CD1c-positive myeloid dendritic cell (primary cell): ENCODE measurements at regions not wholly inside any gene's neighbourhood (a gene's known extent, or its start where the extent isn't known, plus 50 kb on each side); places are given as distances from the start of the nearest gene placed in this dataset.
"Not testable (repeated sequence)": the region's sequence is repeated elsewhere in the genome, so short reads cannot be mapped to it uniquely, and the experiment has no call there.

Source experiments
- DNase-seq: peaks from one replicate; pipeline ENCODE4 v3.0.0-alpha.2; 2016; ENCODE audit errors: extremely low spot score

GRCh38 chr5:67771221-67771620 is 444.3 kb upstream of the PIK3R1 start:
- DNase-seq = no peak

DNA sequence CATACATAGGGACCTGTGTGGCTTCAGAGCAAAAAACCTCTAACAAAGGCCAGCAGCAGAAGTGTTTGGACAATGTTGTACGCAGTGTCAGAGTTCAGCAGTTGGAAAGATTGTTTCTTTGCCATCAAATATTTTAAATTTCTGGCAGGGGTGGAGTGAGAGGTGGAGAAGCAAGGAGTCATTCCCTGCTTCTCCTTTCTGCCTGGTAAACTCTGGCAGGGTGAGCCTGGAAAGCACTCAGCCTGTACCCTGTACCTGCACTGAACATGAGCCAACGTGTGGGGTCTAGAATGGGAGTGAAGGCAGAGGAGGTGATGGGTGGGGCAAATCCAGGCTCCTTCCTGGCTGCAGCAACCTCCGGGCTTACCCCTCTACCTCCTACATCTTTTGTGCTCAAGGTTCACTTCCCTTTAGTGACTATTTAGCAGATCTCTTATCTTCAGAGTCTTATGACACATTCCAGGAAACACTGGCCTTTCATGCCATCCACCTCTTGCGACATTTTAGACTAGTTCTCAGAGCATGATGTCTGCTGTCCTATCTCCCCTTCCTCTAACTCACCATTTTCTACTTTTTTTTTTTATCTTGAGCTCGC is 445.0 kb upstream of the PIK3R1 start:
- DNase-seq = peak; percentile 71

GRCh38 chr5:67765697-67766096 is 449.9 kb upstream of the PIK3R1 start:
- no peak for DNase-seq

- DNase-seq = not testable (repeated sequence)
Observed at GRCh38 chr5:67757771-67758170, 457.8 kb upstream of the PIK3R1 start.

GRCh38 chr5:67752357-67752708 is 463.2 kb upstream of the PIK3R1 start:
- no peak for DNase-seq

GRCh38 chr5:67748165-67748690 is 467.3 kb upstream of the PIK3R1 start:
- no peak for DNase-seq

DNA sequence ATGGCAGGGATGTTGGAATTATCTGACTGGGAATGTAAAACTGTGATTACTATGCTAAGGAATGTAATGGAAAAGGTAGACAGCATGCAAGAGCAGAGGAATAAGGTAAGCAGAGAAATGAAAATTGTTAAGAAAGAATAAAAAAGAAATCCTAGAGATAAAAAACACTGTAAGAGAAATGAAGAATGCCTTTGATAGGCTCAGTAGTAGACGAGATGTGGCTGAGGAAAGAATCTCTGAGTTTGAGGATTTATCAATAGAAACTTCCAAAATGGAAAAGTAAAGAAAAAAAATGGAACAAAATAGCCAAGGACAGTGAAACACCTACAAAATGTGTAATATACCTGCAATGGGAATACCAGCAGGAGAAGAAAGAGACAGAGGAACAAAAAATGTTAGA is 468.5 kb upstream of the PIK3R1 start:
- DNase-seq = no peak

DNA sequence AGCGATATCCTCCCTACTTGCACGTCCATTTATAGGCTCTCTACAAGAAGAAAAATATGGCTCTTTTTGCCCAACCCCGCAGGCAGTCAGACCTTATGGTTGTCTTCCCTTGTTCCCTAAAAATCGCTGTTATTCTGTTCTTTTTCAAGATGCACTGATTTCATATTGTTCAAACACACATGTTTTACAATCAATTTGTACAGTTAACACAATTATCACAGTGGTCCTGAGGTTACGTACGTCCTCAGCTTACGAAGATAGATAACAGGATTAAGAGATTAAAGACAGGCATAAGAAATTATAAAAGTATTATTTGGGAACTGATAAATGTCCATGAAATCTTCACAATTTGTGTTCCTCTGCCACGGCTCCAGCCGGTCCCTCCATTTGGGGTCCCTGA is 468.9 kb upstream of the PIK3R1 start:
- not testable (repeated sequence) for DNase-seq

- no peak for DNase-seq
Observed at GRCh38 chr5:67746103-67746502, 469.5 kb upstream of the PIK3R1 start.

DNA sequence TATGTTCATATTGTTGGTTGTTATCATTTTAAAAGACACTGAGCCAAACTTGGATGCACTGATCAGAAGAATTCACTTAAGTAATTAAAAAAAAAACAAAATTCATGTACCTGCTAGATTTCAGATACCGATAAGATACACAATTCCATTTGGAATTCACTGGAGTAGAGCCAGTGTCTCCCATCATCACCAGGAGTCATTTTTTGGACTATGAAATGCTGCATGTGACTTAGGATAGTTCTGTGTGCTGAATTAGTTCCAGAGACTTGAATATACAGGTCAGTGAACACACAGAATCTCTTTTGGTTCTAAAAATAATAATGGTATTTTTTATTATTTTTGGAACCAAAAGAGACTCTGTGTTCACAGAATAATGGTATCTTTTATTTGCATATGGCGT is 482.6 kb upstream of the PIK3R1 start:
- DNase-seq = no peak

DNA sequence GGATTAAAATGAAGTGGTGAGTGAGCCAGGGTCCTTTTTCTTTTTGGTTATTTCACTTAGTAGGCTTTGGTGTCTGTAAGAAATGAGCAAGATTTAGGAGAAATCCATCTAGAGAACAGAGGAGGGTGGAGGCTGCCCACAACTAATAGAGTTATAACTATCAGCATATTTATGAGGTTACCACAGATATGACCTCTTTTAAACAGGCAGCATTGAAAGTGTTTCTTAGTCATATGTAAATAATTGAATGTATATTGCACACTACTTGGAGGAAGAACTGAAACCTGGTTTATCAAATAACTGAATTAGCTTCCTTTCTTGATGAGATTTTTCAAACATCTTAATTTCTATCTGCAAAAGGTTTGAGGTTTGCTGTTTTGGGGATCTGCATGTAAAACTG is 483.1 kb upstream of the PIK3R1 start:
- DNase-seq = no peak

GRCh38 chr5:67731886-67732285 is 483.7 kb upstream of the PIK3R1 start:
- no peak for DNase-seq

DNA sequence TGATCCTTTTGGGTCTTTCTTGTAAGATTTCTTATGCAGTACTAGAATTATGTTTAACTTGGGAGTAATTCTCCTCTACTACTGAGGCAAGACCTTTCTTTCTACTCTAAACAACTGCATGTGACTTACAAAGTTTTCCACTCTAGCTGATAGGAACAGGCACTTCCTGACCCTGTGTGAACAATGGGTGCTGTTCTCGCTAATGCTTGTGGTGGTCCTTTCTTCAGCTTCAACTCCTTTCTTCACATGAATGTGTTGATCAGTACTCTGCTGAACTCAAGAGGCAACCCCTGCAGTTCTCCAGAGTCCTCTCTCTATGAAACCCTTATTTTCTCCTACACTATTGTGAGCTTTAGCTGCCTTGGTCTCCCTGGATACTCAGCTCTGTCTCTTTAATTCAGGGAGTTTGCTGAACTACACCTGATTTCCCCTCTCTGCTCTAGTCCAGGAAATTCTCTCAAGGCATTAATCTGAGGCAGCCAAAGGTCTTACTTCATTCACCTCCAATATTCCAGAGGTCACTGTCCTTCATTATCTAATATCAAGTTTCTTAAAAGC is 484.6 kb upstream of the PIK3R1 start:
- DNase-seq = no peak

DNA sequence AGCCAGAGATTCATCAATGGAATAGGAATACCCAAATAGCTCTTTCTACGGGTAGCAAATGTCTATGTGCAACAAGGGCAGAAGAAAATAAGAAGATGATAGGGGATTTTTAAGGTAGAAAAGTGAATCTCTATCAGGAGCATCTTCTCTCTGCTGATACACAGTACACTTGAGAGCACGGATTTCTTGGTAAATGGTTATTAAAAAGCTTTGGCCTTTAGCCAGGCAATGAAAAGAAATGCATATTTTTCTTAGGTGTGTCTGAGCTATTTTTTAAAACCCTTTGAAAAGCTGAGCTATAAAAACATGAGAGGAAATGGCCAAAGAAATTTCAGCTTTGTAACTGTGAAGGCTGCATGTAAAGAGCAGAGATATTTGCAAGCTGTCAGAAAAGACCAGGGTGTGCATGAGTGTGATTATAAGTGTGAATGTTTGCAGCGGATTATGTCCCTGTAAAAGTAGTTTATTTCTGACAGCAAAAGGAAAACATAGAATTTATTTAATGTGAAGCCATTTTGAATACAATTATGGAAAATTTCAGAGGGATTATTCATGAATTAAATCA is 487.1 kb upstream of the PIK3R1 start:
- no peak for DNase-seq

- DNase-seq = no peak
Observed at GRCh38 chr5:67725604-67726003, 490.0 kb upstream of the PIK3R1 start.

DNA sequence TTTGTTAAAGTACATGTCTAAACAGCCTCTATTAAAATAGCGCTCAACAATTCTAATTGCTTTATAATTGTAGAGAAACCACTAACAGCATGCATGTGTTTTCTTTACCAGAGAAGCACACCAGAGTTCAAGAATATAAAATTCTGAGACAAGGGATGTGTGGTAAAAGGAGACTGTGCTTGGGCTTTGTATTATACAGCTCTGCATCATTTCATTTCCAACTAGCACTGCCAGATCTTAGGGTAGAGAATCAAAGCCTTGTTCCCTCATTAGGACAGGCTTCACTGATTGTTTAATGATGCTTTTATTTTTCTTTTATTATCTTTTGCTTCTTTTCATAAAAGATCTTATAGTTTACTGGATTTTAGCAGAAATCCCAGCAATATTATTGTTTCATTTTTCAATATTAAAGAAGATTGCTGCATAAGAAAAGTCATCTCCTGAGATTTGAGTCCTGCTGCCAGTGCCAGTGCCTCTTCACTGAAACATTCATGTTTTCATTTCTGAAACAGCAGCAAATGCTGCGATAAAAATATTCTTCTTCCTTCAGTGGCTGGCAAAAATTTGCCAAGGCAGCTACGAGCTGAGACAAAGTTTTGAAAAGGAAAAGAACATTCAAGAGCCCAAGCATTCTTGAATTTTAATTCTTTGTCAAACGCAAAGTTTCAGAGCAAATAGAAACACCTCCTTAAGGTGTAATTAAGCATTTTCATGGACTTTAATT is 491.0 kb upstream of the PIK3R1 start:
- no peak for DNase-seq

DNA sequence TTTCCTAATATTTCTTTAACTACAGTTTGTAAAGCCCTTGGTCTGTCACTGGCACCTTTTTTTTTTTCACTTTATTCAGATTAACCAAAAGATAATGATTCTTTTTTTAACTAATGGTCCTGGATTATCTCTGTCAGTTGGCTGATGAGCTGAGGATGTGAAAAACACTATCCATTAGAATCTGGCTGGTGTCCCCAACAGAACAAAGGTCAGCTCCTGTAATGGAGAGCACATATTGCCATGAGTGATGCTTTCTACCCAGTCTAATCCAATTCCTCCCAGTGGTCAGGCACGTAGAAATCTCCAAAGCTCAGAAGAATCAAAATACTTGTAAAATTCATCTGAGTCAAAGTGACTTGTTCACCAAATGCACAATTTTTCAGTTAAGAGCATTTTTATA is 491.7 kb upstream of the PIK3R1 start:
- no peak for DNase-seq

DNA sequence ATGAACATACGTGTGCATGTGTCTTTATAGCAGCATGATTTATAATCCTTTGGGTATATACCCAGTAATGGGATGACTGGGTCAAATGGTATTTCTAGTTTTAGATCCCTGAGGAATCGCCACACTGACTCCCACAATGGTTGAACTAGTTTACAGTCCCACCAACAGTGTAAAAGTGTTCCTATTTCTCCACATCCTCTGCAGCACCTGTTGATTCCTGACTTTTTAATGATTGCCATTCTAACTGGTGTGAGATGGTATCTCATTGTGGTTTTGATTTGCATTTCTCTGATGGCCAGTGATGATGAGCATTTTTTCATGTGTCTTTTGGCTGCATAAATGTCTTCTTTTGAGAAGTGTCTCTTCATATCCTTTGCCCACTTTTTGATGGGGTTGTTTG is 493.0 kb upstream of the PIK3R1 start:
- not testable (repeated sequence) for DNase-seq

- DNase-seq = no peak
Observed at GRCh38 chr5:67720162-67720772, 495.3 kb upstream of the PIK3R1 start.

GRCh38 chr5:67702008-67702407 is 505.4 kb upstream of the CD180 start:
- no peak for DNase-seq

- DNase-seq = no peak
Observed at GRCh38 chr5:67699560-67699959, 503.0 kb upstream of the CD180 start.

DNA sequence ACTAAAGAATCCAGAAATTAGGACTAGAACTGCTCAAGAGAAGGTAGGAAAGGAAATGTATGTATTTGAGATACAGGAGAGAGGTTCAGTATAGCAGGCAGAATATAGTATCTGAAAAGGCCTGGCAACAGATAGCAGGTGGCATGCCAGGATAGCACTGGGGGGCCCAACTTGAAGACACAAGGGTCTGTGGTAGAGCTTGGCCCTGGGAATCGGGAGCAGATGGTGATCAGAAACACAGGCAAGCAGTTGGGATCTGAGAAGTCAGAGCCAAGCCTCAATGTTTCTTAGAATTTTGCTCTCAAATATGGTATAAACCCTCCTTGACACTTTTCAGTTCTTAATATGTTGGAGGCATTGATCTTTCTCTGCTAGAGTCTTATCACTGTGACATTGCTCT is 499.8 kb upstream of the CD180 start:
- no peak for DNase-seq

DNA sequence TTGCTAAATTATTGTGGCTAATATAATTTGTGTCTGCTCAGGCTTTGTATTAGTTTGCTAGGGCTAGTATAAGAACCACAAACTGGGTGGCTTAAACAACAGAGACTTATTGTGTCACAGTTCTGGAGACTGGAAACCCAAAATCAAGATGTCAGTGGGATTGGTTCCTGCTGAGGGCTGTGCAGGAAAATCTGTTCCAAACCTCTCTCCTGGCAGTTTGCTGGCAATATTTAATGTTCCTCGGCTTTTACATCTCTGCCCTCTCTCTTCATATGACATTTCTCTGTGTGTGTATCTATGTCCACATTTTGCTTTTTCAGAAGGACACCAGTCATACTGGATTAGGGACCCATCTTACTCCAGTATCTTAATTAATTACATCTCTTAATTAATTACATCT is 498.8 kb upstream of the CD180 start:
- DNase-seq = no peak
